GM12878 (cell line): ENCODE measurements at regions not wholly inside any gene's neighbourhood (a gene's known extent, or its start where the extent isn't known, plus 50 kb on each side); places are given as distances from the start of the nearest gene placed in this dataset.

Experiments used
- ATAC-seq: fragments of 200-7000 bp; cut with Tn5 transposase; 3 replicates; pipeline ENCODE4 v1.9.1; 2020; ENCODE audit warnings: mild to moderate bottlenecking, moderate library complexity
- BruUV-seq: library from RNA; stranded (reverse); fragments of 400-500 nt; replicated peaks from 2 replicates; lab custom pipeline; 2021; lab: Mats Ljungman, UMichigan
- CTCF ChIA-PET: fragments of 300-600 bp; sonication (Branson Sonifier 250); formaldehyde crosslinking; extraction: SDS; loops from one replicate; lab custom pipeline; 2021; ENCODE audit warnings: inconsistent platforms; lab: Yijun Ruan, JAX
- POLR2A ChIA-PET: fragments of 350-600 bp; formaldehyde crosslinking; extraction: SDS; loops from one replicate; lab custom pipeline; 2021; ENCODE audit warnings: inconsistent platforms; lab: Charles Lee
- RAD21 ChIA-PET: fragments of 300-600 bp; sonication (Branson Sonifier 250); formaldehyde crosslinking; loops from one replicate; lab custom pipeline; 2023; ENCODE audit warnings: antibody characterized with exemption; ENCODE audit not compliant: unreplicated experiment; lab: Charles Lee
- SMC1A ChIA-PET: fragments of 300-600 bp; sonication (Branson Sonifier 250); formaldehyde crosslinking; loops from one replicate; lab custom pipeline; 2023; ENCODE audit not compliant: unreplicated experiment, uncharacterized antibody; lab: Charles Lee
- DNase-seq: peaks from one replicate; pipeline ENCODE4 v3.0.0-alpha.2; 2011; ENCODE audit warnings: low read depth, low spot score
- FAIRE-seq: peaks from 3 replicates; lab custom pipeline; 2011; peaks lifted over from hg19 to GRCh38; lab: Jason Lieb, UNC
- H2AFZ ChIP-seq: 2 replicates; pipeline ENCODE4 v1.6.0; 2011; ENCODE audit warnings: low read depth, low read length, control low read depth; ENCODE audit not compliant: control insufficient read depth
- H3K27ac ChIP-seq: 2 replicates; pipeline ENCODE4 v1.5.1; 2011; ENCODE audit warnings: control low read depth; ENCODE audit not compliant: control insufficient read depth, insufficient read depth
- H3K27me3 ChIP-seq, 2 experiments: replicated peaks in 1 of 2; 2 replicates each; pipeline versions ENCODE4 v1.6.0 to v1.6.1; 2011; ENCODE audit warnings: low read length in 1 of 2; ENCODE audit not compliant: control insufficient read depth in 2 of 2, insufficient read depth in 2 of 2
- H3K36me3 ChIP-seq, 2 experiments: 2 replicates each; pipeline ENCODE4 v1.5.1; 2011; ENCODE audit warnings: low read length in 1 of 2; ENCODE audit not compliant: control insufficient read depth in 2 of 2, insufficient read depth in 2 of 2
- H3K4me1 ChIP-seq: 2 replicates; pipeline ENCODE4 v1.6.1; 2011; ENCODE audit warnings: mild to moderate bottlenecking, low read length, moderate library complexity, mixed read lengths; ENCODE audit not compliant: control insufficient read depth, insufficient read depth
- H3K4me2 ChIP-seq: 2 replicates; pipeline ENCODE4 v1.6.0; 2011; ENCODE audit warnings: control low read depth; ENCODE audit not compliant: control insufficient read depth, insufficient read depth
- H3K4me3 ChIP-seq: fragments of 200-600 bp; sonication (generic); 2 replicates; pipeline ENCODE4 v1.5.1; 2016
- H3K79me2 ChIP-seq: 2 replicates; pipeline ENCODE4 v1.6.0; 2011; ENCODE audit warnings: low read length; ENCODE audit not compliant: control insufficient read depth, insufficient read depth
- H3K9ac ChIP-seq: 2 replicates; pipeline ENCODE4 v1.8.0; 2011; ENCODE audit warnings: low read length, control low read depth, mixed read lengths; ENCODE audit not compliant: control insufficient read depth, insufficient read depth
- H3K9me3 ChIP-seq: replicated peaks from 3 replicates; pipeline ENCODE4 v1.5.1; 2011; ENCODE audit warnings: mild to moderate bottlenecking, low read length; ENCODE audit not compliant: control insufficient read depth, insufficient read depth
- H4K20me1 ChIP-seq: 2 replicates; pipeline ENCODE4 v1.6.0; 2011; ENCODE audit not compliant: control insufficient read depth, insufficient read depth
- CBX3 ChIP-seq: fragments of 200-600 bp; sonication (generic); IDR thresholded peaks from 2 replicates; pipeline ENCODE4 v1.6.1; 2016; ENCODE audit warnings: low read depth, borderline replicate concordance
- DPF2 ChIP-seq: fragments of 450-650 bp; IDR thresholded peaks from 2 replicates; pipeline ENCODE4 v1.6.1; 2017; ENCODE audit warnings: mild to moderate bottlenecking
- EED ChIP-seq: sonication (generic); IDR thresholded peaks from 2 replicates; pipeline ENCODE4 v1.6.1; 2016; ENCODE audit warnings: antibody characterized with exemption, low read depth
- ELK1 ChIP-seq: IDR thresholded peaks from 2 replicates; pipeline ENCODE4 v1.6.1; 2012; ENCODE audit warnings: low read depth, low read length, improper control_type of control experiment
- ESRRA ChIP-seq: IDR thresholded peaks from 2 replicates; pipeline ENCODE4 v1.6.1; 2012; ENCODE audit warnings: mild to moderate bottlenecking, low read length, improper control_type of control experiment
- JUNB ChIP-seq: IDR thresholded peaks from 2 replicates; pipeline ENCODE4 v1.6.1; 2016; ENCODE audit warnings: antibody characterized with exemption, mild to moderate bottlenecking
- MLLT1 ChIP-seq: fragments of 450-650 bp; IDR thresholded peaks from 2 replicates; pipeline ENCODE4 v1.6.1; 2016; ENCODE audit warnings: mild to moderate bottlenecking
- MTA2 ChIP-seq: fragments of 450-650 bp; IDR thresholded peaks from 2 replicates; pipeline ENCODE4 v1.6.1; 2016; ENCODE audit warnings: low read depth, mild to moderate bottlenecking, moderate library complexity
- SMARCA5 ChIP-seq: fragments of 450-650 bp; IDR thresholded peaks from 2 replicates; pipeline ENCODE4 v1.6.1; 2017; ENCODE audit warnings: mild to moderate bottlenecking
- TAF1 ChIP-seq: IDR thresholded peaks from 2 replicates; pipeline ENCODE4 v1.6.1; 2011; ENCODE audit warnings: mild to moderate bottlenecking, low read depth, low read length, borderline replicate concordance
- WRNIP1 ChIP-seq: IDR thresholded peaks from 2 replicates; pipeline ENCODE4 v1.6.1; 2011; ENCODE audit warnings: low read depth, low read length, improper control_type of control experiment, borderline replicate concordance
- ZBTB4 ChIP-seq: fragments of 450-650 bp; formaldehyde crosslinking; IDR thresholded peaks from 2 replicates; pipeline ENCODE4 v1.4.0; 2022; ENCODE audit warnings: mild to moderate bottlenecking, moderate library complexity
- WGBS: methylation state at CpG from one replicate; pipeline ENCODE4 v1.1.6; 2016; ENCODE audit warnings: low lambda C conversion rate; ENCODE audit not compliant: insufficient replicate concordance, insufficient coverage; ENCODE audit errors: missing lambda C conversion rate; 5-methylcytosine and 5-hydroxymethylcytosine counted together
- in situ Hi-C: fragments of 300-500 bp; cut with MboI; formaldehyde crosslinking; loops from 9 replicates; pipeline ENCODE4 v1.14.3; 2018; ENCODE audit warnings: mixed read lengths
- intact Hi-C: fragments of 100-400 bp; cut with micrococcal nuclease; formaldehyde crosslinking; loops from one replicate; pipeline ENCODE4 v1.14.2; 2022; ENCODE audit not compliant: unreplicated experiment

- Histone ChIP-seq H3K9me3 (no peaks in the 10 kb centered on the region), H3K4me1 (no peaks in the 10 kb centered on the region), H3K4me3 (no peak overlapping the region), H3K4me2 (no peak overlapping the region), H3K27ac (no peak overlapping the region), H2AFZ (no peak overlapping the region), H3K9ac (no peak overlapping the region), H3K36me3 (no peaks in the 10 kb centered on the region), H4K20me1 (no peaks in the 10 kb centered on the region), H3K27me3 (no peaks in the 10 kb centered on the region; a peak in 1 of 4 replicates), H3K79me2 (no peaks in the 10 kb centered on the region)
- no peak for TF ChIP-seq ELK1
- TF ChIP-seq MLLT1, result no peak
- no TSS peak for BruUV-seq
- 0% methylated on average over 1 of the region's 1 CpG for WGBS
- intact Hi-C loops, result no loop called here
- FAIRE-seq (no peak), ATAC-seq (no peak), DNase-seq (no peak)
- RAD21 ChIA-PET, result no interaction called here
- in situ Hi-C loops, result no loop called here
- CTCF ChIA-PET, result interaction anchor here (0.6 kb wide), 1 partner anchor 213 kb away, joined by 3 read pairs; no protein-coding TSS in a partner anchor
- POLR2A ChIA-PET, result no interaction called here
- SMC1A ChIA-PET, result interaction anchor here (1.2 kb wide), 1 partner anchor 12 kb away, joined by 3 read pairs; no protein-coding TSS in a partner anchor
Measured at GRCh38 chr2:226580403-226580802, 219.2 kb downstream of the IRS1 start.

- Histone ChIP-seq H3K36me3 (no peaks in the 10 kb centered on the region), H4K20me1 (no peaks in the 10 kb centered on the region), H3K27me3 (no peaks in the 10 kb centered on the region; a peak in 1 of 4 replicates), H3K4me1 (no peaks in the 10 kb centered on the region), H3K4me2 (no peak overlapping the region), H3K9ac (no peak overlapping the region), H3K4me3 (no peak overlapping the region), H3K79me2 (no peaks in the 10 kb centered on the region), H3K27ac (no peak overlapping the region), H2AFZ (no peak overlapping the region), H3K9me3 (no peaks in the 10 kb centered on the region)
- POLR2A ChIA-PET, result no interaction called here
- RAD21 ChIA-PET, result no interaction called here
- FAIRE-seq (no peak), DNase-seq (no peak), ATAC-seq (no peak)
- SMC1A ChIA-PET, result interaction anchor here (1.2 kb wide), 1 partner anchor 11 kb away, joined by 3 read pairs; no protein-coding TSS in a partner anchor
- intact Hi-C loops (no loop called here), in situ Hi-C loops (no loop called here)
- CTCF ChIA-PET, result no interaction called here
- BruUV-seq, result no TSS peak
- 0% methylated on average over 2 of the region's 2 CpGs for WGBS
- TF ChIP-seq DPF2 (no peak), EED (no peak), WRNIP1 (no peak), ESRRA (no peak), SMARCA5 (no peak), JUNB (no peak), CBX3 (no peak), TAF1 (no peak), MTA2 (no peak), ZBTB4 (no peak)
Measured at GRCh38 chr2:226579519-226579918, 220.1 kb downstream of the IRS1 start.
